DMS153 (cell line): ENCODE measurements at regions not wholly inside any gene's neighbourhood (a gene's known extent, or its start where the extent isn't known, plus 50 kb on each side); places are given as distances from the start of the nearest gene placed in this dataset.

Experiments used
- DNase-seq: peaks from one replicate; lab custom pipeline; 2025; lab: John Stamatoyannopoulos, UW

GRCh38 chr9:97747201-97747965 lies 50.2 kb upstream of the XPA start:
- no peak for DNase-seq

- DNase-seq = no peak
Measured at GRCh38 chr9:97748525-97748924, 51.4 kb upstream of the XPA start.

- no peak for DNase-seq
Measured at GRCh38 chr9:97749928-97750327, 52.8 kb upstream of the XPA start.

GRCh38 chr9:97751531-97751930 lies 54.4 kb upstream of the XPA start:
- DNase-seq = no peak

GRCh38 chr9:97752274-97752673 lies 55.1 kb upstream of the XPA start:
- no peak for DNase-seq

- no peak for DNase-seq
Measured at GRCh38 chr9:97753364-97753763, 56.2 kb upstream of the XPA start.

GRCh38 chr9:97753975-97754374 lies 56.8 kb upstream of the XPA start:
- DNase-seq = no peak

GRCh38 chr9:97755618-97756267 lies 58.6 kb upstream of the XPA start:
- DNase-seq = no peak

GRCh38 chr9:97756991-97757390 lies 59.9 kb upstream of the XPA start:
- no peak for DNase-seq

GRCh38 chr9:97758334-97758916 lies 61.3 kb upstream of the XPA start:
- DNase-seq = no peak

- no peak for DNase-seq
Measured at GRCh38 chr9:97759581-97760288, 62.6 kb upstream of the XPA start.

GRCh38 chr9:97761056-97761598 lies 64.0 kb upstream of the XPA start:
- DNase-seq = no peak

GRCh38 chr9:97761879-97762278 lies 64.7 kb upstream of the XPA start:
- DNase-seq = no peak

- no peak for DNase-seq
Measured at GRCh38 chr9:97763874-97764273, 66.7 kb upstream of the XPA start.

GRCh38 chr9:97766092-97766491 lies 69.0 kb upstream of the XPA start:
- no peak for DNase-seq

- no peak for DNase-seq
Measured at GRCh38 chr9:97766610-97767009, 69.5 kb upstream of the XPA start.

GRCh38 chr9:97767891-97768290 lies 70.8 kb upstream of the XPA start:
- no peak for DNase-seq

- DNase-seq = no peak
Measured at GRCh38 chr9:97768746-97769145, 71.6 kb upstream of the XPA start.

GRCh38 chr9:97769208-97769607 lies 72.1 kb upstream of the XPA start:
- DNase-seq = no peak

- DNase-seq = no peak
Measured at GRCh38 chr9:97770808-97771372, 73.8 kb upstream of the XPA start.

GRCh38 chr9:97771641-97772040 lies 74.5 kb upstream of the XPA start:
- no peak for DNase-seq

GRCh38 chr9:97772145-97772544 lies 75.0 kb upstream of the XPA start:
- no peak for DNase-seq
